WTC11 (cell line): ENCODE measurements at regions not wholly inside any gene's neighbourhood (a gene's known extent, or its start where the extent isn't known, plus 50 kb on each side); places are given as distances from the start of the nearest gene placed in this dataset.

Experiments used
- ATAC-seq: fragments of 200-7000 bp; cut with Tn5 transposase; 2 replicates; pipeline ENCODE4 v1.10.0; 2021; ENCODE audit warnings: mild to moderate bottlenecking, moderate library complexity
- CTCF ChIA-PET: fragments of 300-600 bp; sonication (Branson Sonifier 250); formaldehyde crosslinking; loops from one replicate; lab custom pipeline; 2021; ENCODE audit warnings: antibody characterized with exemption; lab: Charles Lee
- POLR2A ChIA-PET: fragments of 350-600 bp; sonication (Branson Sonifier 250); formaldehyde crosslinking; loops from one replicate; lab custom pipeline; 2021; ENCODE audit warnings: antibody characterized with exemption; lab: Charles Lee
- DNase-seq: peaks from one replicate; pipeline ENCODE4 v3.0.0; 2021; ENCODE audit warnings: low spot score
- H3K27ac Mint-ChIP-seq: 2 replicates; pipeline ENCODE4 v1.8.0; 2021; ENCODE audit warnings: mixed read lengths
- H3K27me3 Mint-ChIP-seq: 2 replicates; pipeline ENCODE4 v1.8.0; 2021; ENCODE audit warnings: low read depth, mild to moderate bottlenecking, moderate library complexity, mixed read lengths
- H3K36me3 Mint-ChIP-seq: 2 replicates; pipeline ENCODE4 v1.8.0; 2021; ENCODE audit warnings: mixed read lengths
- H3K4me1 Mint-ChIP-seq: 2 replicates; pipeline ENCODE4 v1.8.0; 2022; ENCODE audit warnings: mixed read lengths
- H3K4me3 Mint-ChIP-seq: 2 replicates; pipeline ENCODE4 v1.8.0; 2021; ENCODE audit warnings: mild to moderate bottlenecking, moderate library complexity, mixed read lengths
- H3K9me3 Mint-ChIP-seq: 2 replicates; pipeline ENCODE4 v1.8.0; 2021; ENCODE audit warnings: mixed read lengths
- AR ChIP-seq: fragments of 250-450 bp; sonication (Bioruptor Pico); IDR thresholded peaks from 2 replicates; pipeline ENCODE4 v1.9.0; 2021; ENCODE audit warnings: mild to moderate bottlenecking
- CREM ChIP-seq: sonication (generic); formaldehyde crosslinking; IDR thresholded peaks from 2 replicates; pipeline ENCODE4 v1.8.1; 2022; ENCODE audit warnings: mild to moderate bottlenecking, missing genetic modification reagents, moderate library complexity
- CTCF ChIP-seq: fragments of 200-600 bp; IDR thresholded peaks from 2 replicates; pipeline ENCODE4 v1.8.0; 2022; ENCODE audit warnings: antibody characterized with exemption
- IRF2 ChIP-seq: sonication (generic); formaldehyde crosslinking; IDR thresholded peaks from 2 replicates; pipeline ENCODE4 v1.8.0; 2022; ENCODE audit warnings: low read depth, missing genetic modification reagents, borderline replicate concordance
- NFYB ChIP-seq: sonication (generic); formaldehyde crosslinking; conservative IDR thresholded peaks from 2 replicates; pipeline ENCODE4 v1.8.0; 2022; ENCODE audit warnings: low read depth, missing genetic modification reagents
- ZMAT4 ChIP-seq: fragments of 250-450 bp; sonication (Bioruptor Pico); IDR thresholded peaks from 2 replicates; pipeline ENCODE4 v1.9.0; 2021; ENCODE audit warnings: mild to moderate bottlenecking
- ZNF219 ChIP-seq: sonication (generic); formaldehyde crosslinking; IDR thresholded peaks from 2 replicates; pipeline ENCODE4 v1.8.0; 2023; ENCODE audit warnings: missing genetic modification reagents, mild to moderate bottlenecking, borderline replicate concordance
- ZNF317 ChIP-seq: sonication (generic); formaldehyde crosslinking; IDR thresholded peaks from 2 replicates; pipeline ENCODE4 v1.8.1; 2023; ENCODE audit warnings: low read depth, mild to moderate bottlenecking, moderate library complexity, missing genetic modification reagents, borderline replicate concordance
- ZNF396 ChIP-seq: fragments of 250-450 bp; sonication (Bioruptor Pico); IDR thresholded peaks from 2 replicates; pipeline ENCODE4 v1.8.0; 2021; ENCODE audit warnings: mild to moderate bottlenecking, moderate library complexity, borderline replicate concordance
- ZNF512 ChIP-seq: sonication (generic); formaldehyde crosslinking; IDR thresholded peaks from 2 replicates; pipeline ENCODE4 v1.8.1; 2022; ENCODE audit warnings: missing genetic modification reagents, borderline replicate concordance
- TF ChIP-seq, protein P1 (sequence below): sonication (generic); formaldehyde crosslinking; IDR thresholded peaks from 2 replicates; pipeline ENCODE4 v1.8.0; 2022; ENCODE audit warnings: missing genetic modification reagents
- TF ChIP-seq, protein P2 (sequence below): fragments of 250-450 bp; sonication (Bioruptor Pico); IDR thresholded peaks from 2 replicates; pipeline ENCODE4 v1.9.0; 2021; ENCODE audit warnings: mild to moderate bottlenecking, borderline replicate concordance
- TF ChIP-seq, protein P3 (sequence below): sonication (generic); formaldehyde crosslinking; IDR thresholded peaks from 2 replicates; pipeline ENCODE4 v1.8.1; 2023; ENCODE audit warnings: mild to moderate bottlenecking, moderate library complexity, missing genetic modification reagents
- TF ChIP-seq, protein P4 (sequence below): sonication (generic); formaldehyde crosslinking; conservative IDR thresholded peaks from 2 replicates; pipeline ENCODE4 v1.8.1; 2023; ENCODE audit warnings: mild to moderate bottlenecking, low read depth, missing genetic modification reagents, moderate library complexity

- TF ChIP-seq, protein P1, sequence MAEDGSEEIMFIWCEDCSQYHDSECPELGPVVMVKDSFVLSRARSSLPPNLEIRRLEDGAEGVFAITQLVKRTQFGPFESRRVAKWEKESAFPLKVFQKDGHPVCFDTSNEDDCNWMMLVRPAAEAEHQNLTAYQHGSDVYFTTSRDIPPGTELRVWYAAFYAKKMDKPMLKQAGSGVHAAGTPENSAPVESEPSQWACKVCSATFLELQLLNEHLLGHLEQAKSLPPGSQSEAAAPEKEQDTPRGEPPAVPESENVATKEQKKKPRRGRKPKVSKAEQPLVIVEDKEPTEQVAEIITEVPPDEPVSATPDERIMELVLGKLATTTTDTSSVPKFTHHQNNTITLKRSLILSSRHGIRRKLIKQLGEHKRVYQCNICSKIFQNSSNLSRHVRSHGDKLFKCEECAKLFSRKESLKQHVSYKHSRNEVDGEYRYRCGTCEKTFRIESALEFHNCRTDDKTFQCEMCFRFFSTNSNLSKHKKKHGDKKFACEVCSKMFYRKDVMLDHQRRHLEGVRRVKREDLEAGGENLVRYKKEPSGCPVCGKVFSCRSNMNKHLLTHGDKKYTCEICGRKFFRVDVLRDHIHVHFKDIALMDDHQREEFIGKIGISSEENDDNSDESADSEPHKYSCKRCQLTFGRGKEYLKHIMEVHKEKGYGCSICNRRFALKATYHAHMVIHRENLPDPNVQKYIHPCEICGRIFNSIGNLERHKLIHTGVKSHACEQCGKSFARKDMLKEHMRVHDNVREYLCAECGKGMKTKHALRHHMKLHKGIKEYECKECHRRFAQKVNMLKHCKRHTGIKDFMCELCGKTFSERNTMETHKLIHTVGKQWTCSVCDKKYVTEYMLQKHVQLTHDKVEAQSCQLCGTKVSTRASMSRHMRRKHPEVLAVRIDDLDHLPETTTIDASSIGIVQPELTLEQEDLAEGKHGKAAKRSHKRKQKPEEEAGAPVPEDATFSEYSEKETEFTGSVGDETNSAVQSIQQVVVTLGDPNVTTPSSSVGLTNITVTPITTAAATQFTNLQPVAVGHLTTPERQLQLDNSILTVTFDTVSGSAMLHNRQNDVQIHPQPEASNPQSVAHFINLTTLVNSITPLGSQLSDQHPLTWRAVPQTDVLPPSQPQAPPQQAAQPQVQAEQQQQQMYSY (CRISPR knock-in tag), result no peak
- TF ChIP-seq CTCF, result no peak
- TF ChIP-seq, protein P2, sequence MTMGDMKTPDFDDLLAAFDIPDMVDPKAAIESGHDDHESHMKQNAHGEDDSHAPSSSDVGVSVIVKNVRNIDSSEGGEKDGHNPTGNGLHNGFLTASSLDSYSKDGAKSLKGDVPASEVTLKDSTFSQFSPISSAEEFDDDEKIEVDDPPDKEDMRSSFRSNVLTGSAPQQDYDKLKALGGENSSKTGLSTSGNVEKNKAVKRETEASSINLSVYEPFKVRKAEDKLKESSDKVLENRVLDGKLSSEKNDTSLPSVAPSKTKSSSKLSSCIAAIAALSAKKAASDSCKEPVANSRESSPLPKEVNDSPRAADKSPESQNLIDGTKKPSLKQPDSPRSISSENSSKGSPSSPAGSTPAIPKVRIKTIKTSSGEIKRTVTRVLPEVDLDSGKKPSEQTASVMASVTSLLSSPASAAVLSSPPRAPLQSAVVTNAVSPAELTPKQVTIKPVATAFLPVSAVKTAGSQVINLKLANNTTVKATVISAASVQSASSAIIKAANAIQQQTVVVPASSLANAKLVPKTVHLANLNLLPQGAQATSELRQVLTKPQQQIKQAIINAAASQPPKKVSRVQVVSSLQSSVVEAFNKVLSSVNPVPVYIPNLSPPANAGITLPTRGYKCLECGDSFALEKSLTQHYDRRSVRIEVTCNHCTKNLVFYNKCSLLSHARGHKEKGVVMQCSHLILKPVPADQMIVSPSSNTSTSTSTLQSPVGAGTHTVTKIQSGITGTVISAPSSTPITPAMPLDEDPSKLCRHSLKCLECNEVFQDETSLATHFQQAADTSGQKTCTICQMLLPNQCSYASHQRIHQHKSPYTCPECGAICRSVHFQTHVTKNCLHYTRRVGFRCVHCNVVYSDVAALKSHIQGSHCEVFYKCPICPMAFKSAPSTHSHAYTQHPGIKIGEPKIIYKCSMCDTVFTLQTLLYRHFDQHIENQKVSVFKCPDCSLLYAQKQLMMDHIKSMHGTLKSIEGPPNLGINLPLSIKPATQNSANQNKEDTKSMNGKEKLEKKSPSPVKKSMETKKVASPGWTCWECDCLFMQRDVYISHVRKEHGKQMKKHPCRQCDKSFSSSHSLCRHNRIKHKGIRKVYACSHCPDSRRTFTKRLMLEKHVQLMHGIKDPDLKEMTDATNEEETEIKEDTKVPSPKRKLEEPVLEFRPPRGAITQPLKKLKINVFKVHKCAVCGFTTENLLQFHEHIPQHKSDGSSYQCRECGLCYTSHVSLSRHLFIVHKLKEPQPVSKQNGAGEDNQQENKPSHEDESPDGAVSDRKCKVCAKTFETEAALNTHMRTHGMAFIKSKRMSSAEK, result no peak
- no peak for TF ChIP-seq CREM
- no peak for TF ChIP-seq ZMAT4
- no peak for TF ChIP-seq ZNF317 (CRISPR knock-in tag)
- no peak for TF ChIP-seq ZNF396 (CRISPR knock-in tag)
- TF ChIP-seq, protein P3, sequence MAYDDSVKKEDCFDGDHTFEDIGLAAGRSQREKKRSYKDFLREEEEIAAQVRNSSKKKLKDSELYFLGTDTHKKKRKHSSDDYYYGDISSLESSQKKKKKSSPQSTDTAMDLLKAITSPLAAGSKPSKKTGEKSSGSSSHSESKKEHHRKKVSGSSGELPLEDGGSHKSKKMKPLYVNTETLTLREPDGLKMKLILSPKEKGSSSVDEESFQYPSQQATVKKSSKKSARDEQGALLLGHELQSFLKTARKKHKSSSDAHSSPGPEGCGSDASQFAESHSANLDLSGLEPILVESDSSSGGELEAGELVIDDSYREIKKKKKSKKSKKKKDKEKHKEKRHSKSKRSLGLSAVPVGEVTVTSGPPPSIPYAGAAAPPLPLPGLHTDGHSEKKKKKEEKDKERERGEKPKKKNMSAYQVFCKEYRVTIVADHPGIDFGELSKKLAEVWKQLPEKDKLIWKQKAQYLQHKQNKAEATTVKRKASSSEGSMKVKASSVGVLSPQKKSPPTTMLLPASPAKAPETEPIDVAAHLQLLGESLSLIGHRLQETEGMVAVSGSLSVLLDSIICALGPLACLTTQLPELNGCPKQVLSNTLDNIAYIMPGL (CRISPR knock-in tag), result no peak
- no peak for TF ChIP-seq NFYB (CRISPR knock-in tag)
Measured at GRCh38 chr7:24356718-24357386, 72.9 kb downstream of the NPY start (continued).

DNA sequence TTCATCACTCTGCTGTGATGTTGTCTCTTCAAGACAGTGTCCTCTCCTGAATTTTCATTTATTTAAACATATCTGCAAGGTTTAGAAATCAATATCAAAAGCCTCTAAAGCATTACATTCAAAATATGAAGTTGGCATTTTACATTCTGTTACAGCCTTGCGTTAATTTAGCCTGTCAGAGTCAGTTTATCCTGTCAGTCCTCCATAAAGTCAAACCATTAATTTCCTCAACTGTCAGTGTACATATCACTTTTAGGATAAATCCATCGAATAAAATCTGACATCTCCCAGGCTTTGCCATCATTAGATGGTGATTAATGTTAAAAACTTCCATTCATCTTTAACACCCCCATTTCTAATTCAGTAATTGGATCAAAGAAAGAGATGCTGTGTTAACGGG, 77.0 kb downstream of the NPY start:
- Mint-ChIP-seq H3K36me3 (no peaks in the 10 kb centered on the region), H3K4me3 (no peak overlapping the region), H3K4me1 (no peaks in the 10 kb centered on the region), H3K27ac (no peak overlapping the region), H3K9me3 (no peaks in the 10 kb centered on the region), H3K27me3 (no peaks in the 10 kb centered on the region)
- ATAC-seq (no peak), DNase-seq (no peak)
- ChIA-PET POLR2A (no interaction called here), CTCF (interaction anchor here (0.6 to 2.1 kb wide), 3 partner anchors 20 to 42 kb away, joined by 3 to 4 read pairs (median 4); no protein-coding TSS in a partner anchor)
- no peak for TF ChIP-seq ZMAT4
- TF ChIP-seq IRF2, result no peak
- no peak for TF ChIP-seq AR (CRISPR knock-in tag)
- TF ChIP-seq ZNF512 (CRISPR knock-in tag), result no peak
- TF ChIP-seq, protein P4, sequence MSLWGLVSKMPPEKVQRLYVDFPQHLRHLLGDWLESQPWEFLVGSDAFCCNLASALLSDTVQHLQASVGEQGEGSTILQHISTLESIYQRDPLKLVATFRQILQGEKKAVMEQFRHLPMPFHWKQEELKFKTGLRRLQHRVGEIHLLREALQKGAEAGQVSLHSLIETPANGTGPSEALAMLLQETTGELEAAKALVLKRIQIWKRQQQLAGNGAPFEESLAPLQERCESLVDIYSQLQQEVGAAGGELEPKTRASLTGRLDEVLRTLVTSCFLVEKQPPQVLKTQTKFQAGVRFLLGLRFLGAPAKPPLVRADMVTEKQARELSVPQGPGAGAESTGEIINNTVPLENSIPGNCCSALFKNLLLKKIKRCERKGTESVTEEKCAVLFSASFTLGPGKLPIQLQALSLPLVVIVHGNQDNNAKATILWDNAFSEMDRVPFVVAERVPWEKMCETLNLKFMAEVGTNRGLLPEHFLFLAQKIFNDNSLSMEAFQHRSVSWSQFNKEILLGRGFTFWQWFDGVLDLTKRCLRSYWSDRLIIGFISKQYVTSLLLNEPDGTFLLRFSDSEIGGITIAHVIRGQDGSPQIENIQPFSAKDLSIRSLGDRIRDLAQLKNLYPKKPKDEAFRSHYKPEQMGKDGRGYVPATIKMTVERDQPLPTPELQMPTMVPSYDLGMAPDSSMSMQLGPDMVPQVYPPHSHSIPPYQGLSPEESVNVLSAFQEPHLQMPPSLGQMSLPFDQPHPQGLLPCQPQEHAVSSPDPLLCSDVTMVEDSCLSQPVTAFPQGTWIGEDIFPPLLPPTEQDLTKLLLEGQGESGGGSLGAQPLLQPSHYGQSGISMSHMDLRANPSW (CRISPR knock-in tag), result no peak
- no peak for TF ChIP-seq ZNF219 (CRISPR knock-in tag)
